LoVo (cell line): ENCODE measurements at regions not wholly inside any gene's neighbourhood (a gene's known extent, or its start where the extent isn't known, plus 50 kb on each side); places are given as distances from the start of the nearest gene placed in this dataset.

Source experiments
- DNase-seq: peaks from one replicate; pipeline ENCODE4 v3.0.0-alpha.2; 2016; ENCODE audit warnings: low spot score

DNA sequence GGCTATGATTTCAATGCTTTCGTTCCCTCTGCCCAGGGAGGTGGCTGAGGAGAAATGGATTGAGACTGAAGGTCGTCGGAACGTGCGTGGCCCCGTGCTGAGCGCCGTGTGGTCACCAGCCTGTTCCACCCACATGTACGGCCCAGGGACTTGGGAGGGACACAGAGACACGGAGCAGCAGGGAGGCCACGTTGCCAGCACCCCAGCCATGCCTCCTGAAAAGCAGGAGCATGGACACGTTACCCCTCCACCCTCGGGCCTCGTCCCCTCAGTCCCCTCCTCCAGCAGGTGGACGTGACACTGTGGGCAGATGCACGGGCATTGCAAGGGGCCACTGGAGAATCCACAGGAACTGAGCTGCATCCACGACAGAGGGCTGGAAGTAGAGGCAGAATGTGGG lies 133.1 kb upstream of the CST7 start:
- no peak for DNase-seq

DNA sequence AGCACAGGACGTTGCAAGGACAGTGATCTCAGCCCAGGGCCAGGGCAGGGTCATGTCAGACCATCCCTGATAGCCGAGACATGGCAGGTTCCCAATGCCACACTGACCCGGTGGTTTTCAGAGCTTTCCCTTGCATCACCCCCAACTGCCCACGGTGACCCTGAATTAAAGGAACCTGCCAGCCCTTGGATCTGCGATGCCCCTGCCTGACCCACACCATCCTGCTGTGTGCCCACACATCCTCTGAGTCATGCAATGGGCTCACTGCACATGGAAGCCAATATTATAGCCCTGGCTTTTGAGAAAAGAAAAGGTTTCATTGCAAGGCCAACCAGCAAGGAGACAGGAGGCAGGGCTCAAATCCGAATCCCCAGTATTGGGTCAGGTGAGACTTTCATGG lies 132.6 kb upstream of the CST7 start:
- no peak for DNase-seq

DNA sequence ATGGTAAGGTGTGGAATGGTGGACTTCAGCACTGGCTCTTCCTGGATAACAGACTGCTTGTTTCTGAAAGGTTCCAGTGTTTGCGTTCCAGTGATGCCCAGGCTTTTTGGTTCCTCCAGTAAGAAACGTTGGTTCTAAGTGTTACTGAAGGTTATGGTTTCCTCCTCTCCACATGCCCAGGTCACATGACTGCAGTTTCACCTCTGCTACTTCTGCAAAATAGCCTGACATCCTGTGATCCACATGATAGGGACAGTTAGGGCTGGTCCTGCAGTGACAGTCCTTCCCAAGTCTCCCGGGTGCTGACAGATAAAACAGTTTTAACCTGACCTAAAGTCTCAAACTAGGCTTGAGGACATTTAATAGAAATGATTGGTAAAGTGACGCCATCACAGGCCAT lies 132.2 kb upstream of the CST7 start:
- DNase-seq, result no peak

DNA sequence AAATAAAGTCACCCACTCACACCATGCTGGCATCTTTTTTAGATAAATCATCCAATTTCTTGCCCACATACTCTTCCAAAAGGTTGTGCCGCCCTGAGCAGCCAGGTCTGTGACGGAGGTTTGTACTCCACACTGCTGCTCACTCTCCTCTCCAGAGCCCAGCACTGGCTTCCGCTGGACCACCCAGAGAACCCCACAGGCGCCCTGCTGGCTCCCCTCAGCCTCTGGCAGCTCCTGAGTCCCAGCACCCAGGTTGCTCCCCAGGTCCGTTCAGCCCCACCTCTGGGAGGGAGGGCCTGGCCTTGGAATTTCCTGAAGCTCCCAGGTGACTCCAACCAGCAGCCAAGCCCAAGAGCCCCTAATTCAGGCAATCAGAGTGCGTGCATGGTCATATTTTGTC lies 131.7 kb upstream of the CST7 start:
- DNase-seq, result no peak

DNA sequence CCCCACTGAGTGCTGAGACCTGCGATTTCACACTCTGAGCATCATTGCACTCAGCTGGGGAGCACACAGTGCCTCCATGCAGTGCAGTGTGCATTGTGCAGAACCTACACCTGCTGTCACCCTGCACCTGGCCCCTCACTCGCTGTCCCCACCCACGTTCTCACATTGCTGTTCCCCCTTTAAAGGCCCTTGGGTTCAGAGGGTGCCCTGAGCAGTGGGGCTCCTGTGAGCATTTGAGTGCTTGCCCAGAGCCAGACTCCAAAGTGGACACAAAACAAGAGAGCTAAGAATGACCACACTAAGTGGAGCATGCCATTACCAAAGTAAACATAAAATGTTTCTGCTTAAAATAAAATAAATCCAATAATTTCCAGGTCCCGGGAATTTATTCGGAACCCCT lies 131.0 kb upstream of the CST7 start:
- DNase-seq, result no peak

DNA sequence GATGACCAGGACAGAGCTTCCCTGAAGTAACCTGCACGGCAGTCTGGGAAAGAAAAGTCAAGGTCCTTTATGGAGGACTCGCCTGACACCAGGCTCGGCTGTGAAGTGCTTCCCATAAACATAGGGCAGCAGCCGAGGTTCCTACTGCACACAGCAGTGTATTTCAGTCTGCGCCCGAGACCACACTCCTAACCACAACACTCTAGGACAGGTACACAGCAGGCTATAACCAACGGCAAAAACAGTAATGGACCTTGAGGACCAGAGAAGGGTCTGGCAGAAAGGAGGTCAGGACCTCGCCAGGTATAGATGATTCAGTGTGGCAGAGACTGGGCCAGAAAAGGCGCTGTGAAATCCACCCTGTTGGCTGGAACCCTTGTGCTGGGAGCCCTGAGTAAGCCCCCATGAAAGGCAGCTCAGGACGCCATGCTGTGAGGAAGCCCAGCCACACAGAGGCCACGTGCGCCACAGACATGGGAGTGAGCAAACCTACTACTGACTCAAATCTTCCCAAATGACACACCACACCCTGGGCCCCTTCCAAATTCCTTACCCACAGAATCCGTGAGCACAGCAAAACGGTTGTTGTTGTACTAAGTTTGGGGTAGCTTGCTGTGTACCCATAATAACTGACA lies 129.6 kb upstream of the CST7 start:
- no peak for DNase-seq

DNA sequence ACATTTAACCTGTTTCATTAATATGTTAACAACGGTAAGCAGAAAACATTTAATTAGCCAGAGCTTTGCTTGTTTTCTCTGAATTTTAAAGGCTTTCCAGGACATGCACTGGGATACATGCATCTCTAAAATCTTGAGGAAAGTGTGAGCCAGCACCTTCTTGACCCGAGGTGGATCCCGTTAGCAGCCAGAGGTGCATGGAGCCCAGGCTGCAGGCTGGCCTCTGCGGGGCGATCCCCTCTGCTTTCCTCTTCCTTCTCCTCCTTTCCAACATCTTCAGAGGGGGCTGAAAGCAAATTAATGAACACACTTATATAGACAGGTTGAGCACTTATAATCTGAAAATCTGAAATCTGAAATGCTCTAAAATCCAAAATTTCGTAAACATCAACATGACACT lies 128.7 kb upstream of the CST7 start:
- no peak for DNase-seq

DNA sequence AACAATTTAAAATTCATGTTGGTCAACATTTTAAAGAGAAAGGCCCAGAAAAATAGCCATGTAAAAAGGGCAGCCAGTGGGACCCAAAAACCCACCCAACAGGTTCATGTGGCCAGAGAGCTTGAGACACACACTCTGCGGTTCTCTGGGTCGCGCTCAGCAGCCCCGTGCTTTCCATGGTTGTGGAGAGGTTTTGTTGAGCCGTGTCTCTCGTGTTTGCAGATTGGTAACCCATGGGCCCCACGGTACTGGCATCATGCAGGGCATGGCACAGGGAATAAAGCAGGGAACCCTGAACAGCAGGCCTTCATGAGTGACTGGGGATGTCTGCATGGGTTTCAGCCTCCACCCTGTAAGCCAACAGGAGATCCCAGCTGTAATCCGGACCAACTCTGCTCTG lies 127.7 kb upstream of the CST7 start:
- no peak for DNase-seq

DNA sequence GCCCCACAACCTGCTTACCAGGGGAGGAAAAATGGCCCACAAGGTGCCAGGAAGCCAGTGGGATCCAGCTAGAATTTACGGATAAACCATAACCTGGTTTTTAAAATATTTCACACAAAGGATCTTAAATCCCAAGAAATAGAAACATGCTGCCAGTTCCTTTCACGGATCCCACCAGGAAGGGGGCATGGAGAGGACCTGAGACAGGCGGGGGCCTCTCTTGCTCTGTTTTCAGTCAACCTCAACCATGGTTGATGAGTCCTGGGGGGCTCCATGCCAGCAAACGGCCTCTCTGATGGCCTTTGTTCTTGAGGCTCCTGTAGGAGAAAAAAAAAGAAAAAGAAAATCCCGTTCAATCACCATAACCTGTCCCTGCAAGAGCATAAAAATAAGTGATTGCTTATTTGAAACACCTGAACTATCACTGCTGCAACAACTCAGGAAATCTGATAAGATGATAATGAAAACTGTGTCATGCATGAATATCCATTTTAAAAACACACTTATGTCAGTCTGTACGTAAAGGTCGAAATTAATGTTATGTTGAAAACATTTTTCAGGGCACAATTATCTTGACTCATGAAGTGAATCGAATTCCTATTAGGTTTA lies 125.8 kb upstream of the CST7 start:
- no peak for DNase-seq

DNA sequence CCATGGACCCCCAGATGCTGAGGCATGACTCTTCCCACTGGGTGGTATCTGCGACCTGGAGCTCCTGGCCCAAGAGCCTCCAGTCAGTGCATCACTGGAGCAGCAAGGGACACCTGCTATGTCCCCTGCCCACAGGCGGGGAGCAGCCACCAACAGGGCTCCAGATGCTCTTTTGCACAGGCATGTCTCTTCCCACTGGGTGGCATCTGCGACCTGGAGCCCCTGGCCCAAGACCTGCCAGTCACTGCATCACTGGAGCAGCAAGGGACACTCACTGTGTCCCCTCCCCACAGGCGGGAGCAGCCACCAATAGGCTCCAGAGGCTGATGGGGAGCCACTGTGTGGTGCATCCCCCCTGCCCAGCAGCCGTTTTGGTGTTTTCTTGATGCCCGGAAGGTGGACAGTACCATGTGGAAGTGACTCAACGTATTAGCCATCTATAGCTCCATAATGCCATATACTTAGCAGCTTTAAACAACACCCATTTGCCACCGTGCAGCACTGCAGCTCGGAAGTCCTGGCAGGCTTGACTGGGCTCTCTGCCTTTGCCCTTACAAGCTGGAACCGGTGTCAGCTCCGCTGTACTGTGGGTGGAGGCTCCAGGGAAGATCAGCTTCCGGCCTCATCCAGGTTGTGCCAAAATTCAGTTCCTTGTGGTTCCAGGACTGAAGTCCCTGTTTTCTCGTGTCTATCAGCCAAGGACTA lies 124.9 kb upstream of the CST7 start:
- DNase-seq, result no peak

DNA sequence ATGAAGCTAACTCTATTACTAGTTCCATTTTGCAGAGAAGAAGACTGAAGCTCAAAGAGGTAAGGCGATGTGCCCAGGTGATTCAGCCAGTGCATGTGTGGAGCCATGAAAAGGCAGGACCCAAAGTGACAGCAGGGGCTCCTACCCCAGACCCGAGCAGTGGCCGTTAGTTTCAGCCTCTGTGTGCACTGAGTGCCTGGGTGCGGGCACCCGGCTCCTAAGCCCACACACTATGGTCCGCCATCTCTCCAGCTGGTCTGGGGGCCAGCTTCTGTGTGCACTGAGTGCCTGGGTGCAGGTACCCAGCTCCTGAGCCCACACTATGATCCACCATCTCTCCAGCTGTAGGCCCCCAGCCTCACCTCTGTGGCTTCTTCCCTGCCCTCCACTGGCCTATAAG lies 123.5 kb upstream of the CST7 start:
- DNase-seq, result no peak

DNA sequence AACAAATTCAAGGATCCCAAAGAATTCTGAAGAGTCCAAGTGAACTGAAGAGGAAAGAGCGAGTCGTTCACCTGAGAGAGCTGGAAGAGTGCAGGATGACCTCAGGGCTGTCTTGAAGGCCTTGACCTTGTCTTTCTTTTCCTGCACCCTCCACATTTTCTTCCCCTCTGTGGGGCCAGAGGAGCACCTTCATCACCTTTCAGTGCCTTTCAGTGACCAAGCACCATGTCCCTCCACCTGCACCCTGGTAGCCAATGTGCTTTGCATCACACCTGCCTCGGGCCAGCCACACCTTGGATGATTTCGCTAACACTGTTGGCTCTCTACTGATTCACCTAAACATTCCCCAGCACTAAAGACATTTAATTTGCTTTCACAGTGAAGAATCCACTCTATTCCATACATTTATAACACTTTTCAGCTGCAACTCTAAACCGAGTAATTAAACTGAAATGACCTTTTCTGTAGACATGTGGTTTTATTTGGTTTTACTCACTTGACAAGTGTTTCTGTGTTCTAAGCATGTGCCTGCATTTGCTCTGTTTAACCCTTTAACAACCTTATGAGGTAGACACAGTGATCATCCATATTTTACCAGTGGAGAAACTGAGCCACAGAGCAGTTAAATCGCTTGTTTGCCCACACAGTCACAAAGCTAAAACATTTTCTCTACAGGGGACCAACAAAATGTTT lies 121.3 kb upstream of the CST7 start:
- DNase-seq, result no peak

DNA sequence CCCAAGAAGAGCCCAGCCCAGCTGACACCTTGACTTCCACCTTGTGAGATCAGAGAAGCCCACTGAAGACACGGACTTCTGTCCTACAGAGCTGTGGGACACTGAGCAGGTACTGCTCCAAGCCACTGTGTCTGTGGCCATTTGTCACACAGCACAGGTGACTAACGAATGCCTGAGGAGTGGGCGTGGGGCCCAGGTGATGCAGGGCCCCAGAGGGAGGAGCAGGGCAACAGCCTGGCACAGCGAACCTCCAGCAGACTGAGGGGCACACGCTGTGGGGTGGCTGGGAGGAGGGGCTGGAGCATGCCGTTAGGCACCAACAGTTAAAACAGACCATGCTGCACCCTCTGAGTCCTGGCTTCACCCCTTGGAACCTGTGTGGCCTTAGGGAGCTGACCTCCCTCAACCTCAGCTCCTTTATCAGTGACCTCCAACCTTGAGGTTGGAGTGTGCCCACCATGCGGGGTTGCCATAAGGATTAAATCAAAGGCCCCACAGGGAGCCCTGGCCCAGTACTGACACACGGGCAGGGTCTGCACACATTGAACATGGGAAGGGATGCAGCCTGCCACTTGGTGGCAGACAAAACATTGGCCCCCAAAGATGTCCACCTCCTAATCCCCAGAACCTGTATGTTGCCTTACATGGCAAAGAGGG lies 119.9 kb upstream of the CST7 start:
- no peak for DNase-seq

DNA sequence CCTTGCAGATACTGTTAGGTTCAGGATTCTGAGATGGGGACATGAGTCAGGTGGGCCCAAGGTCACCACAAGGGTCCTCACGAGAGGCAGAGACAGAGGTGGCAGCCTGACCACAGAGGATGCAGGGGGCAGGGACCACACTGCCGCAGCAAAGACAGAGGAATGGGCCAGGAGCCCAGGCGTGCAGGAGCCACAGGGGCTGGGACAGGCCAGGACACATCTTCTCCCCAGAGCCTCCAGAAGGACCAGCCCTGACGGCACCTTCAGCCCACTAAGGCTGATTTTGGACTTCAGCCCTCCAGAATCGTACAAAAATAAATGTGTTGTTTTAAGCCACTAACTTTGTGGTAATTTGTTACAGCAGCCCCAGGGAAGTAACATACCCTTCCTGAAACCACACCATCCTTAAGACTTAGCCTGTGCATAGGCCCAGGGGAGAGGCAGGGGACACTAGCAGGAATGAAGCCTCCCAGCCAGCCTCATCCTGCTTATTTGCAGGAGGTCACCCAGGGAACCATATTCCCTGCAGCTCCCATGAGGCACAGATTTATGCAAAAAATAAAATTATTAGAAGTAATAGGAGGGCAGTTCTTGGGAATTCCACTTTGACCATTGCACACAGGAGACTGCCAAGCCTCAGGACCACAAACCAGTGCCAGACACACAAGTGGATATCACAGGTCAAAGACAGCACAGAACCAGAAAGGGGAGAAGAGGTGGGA lies 119.3 kb upstream of the CST7 start:
- DNase-seq, result no peak

DNA sequence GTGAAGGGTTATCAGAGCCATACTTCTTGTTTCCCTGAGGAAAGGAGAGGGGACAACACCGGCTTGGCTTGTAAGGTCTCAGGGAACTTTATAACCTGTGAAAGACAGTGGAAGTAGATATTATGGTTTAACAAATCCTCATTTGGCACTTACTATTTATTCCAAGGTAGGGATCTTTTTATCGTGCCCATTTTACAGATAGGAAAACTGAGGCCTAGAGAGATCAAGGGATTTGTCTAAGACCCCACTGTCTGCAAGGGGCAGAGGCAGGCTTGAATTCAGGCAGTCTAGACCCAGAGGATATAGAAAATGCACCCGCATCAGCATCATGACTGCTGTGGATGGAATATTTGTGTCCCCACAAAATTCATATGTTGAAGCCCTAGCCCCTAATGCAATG lies 118.4 kb upstream of the CST7 start:
- no peak for DNase-seq

DNA sequence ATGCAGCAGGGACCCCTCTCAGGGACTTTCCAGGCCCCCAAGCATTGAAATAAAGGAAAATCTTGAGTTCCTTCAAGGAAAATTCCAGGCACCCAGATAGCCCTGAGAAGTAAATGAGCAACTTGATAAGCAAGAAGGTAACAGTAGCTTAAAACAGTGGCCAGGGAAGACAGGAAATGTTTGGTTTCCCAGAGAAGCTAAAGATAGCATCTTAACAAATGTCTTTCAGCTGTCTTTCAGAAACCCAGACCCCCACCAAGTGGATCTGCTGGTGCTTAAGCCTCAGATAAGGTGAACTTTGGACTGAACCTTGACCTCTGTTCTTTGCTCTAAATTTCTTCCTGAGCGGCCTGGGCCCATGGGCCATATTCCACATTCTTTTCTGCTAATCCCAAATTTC lies 117.8 kb upstream of the CST7 start:
- no peak for DNase-seq

DNA sequence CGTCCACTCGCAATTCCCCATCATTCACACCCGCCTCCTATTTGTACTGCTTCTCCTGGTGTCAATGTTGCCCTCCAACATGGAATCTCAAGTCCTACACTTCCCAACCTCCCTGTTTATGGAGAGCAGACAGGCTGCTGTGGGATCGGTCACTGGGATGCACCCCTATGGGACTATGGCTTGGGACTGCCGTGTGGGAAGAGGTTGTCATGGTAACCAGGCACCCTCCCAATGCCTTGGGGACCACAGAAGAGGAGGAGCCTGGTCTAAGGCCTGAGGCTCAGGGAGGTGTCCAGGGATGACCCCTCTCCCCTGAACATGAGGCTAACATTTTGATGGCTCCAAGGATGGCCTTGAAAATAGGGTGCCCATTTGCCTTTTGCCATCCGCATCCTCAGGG lies 116.6 kb upstream of the CST7 start:
- no peak for DNase-seq

DNA sequence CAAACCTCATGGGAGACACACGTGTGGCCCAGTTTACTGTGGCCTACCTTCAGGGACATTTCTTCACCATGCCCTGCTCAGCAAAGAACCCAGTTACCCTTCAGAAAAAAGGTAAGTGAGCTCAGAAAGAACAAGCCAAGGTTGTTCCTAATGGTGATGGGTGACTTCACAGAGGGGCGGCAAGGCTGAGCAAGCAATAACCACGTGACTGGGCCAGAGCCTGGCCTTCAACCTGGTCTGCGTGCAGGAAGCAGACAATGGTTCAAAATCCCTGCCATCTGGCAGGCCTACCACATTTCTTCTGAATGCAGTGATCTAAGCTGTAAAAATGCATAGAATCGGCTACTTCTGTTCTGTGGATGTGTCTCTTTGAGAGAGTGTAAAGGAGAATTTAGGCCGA lies 115.5 kb upstream of the CST7 start:
- DNase-seq, result no peak

DNA sequence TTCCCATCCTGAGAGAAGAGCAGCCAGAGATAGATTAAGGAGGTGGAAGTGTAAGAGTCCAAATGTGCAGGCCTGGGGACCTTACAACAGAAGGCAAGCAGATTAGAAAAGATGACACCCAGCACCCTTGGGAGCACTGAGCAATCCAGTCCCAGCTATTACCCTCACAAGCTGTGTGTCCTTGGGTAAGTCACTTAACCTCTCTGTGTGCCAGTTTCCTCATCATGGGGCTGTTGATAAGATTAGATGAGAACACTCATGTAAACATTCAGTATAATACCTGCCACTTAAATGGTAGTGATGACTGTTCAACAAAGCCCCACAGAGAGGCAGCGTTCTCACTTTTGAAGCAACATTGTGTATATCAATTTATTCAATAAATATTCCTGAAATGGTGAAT lies 114.8 kb upstream of the CST7 start:
- DNase-seq, result no peak

DNA sequence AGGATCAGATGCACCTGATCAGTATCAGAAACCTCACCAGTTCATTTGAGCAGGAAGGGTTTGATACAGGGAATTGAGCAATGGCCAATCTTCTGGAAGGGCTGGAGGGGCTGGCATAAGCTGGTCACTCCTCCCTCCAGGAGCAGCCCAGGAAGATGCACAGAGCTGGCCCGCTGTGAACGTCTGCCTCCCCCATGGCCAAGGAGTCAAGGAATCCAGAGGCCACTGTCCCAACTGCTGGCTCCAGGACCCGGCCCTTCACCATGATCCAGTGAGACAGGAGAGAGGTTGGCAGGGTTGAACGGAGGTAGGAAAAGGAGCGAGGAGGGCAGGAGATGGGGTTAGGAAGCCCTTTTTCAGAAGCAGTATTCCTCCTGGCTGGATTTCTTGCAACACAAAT lies 113.9 kb upstream of the CST7 start:
- no peak for DNase-seq

DNA sequence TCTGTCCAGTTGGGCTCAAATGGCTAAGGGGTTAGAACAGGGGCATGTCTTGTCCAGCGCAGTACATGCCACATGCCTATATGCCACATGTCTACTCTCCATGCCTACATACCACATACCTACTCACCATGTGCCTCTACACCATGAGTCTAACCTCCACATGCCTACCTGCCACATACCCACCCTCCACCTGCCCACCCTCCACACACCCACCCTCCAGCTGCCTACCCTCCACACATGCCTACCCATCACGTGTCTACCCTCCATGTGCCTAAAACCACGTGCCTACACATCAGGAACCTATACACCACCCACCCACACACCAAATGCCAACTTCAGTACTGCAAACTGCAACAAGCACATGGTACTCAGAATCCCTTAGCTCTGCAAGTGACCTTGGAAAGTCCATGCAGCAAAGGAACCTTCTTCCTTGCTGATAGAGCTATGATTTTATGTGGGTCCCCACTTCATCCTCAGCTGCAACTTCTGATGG lies 113.0 kb upstream of the CST7 start:
- no peak for DNase-seq
